SK-N-SH treated with all-trans-retinoic acid at 6 μM for 48 hours (cell line): ENCODE measurements at regions not wholly inside any gene's neighbourhood (a gene's known extent, or its start where the extent isn't known, plus 50 kb on each side); places are given as distances from the start of the nearest gene placed in this dataset.

Experiments used
- BACH2 ChIP-seq: fragments of 250-450 bp; sonication (Bioruptor Pico); IDR thresholded peaks from 2 replicates; pipeline ENCODE4 v1.9.0; 2021; ENCODE audit warnings: mild to moderate bottlenecking, borderline replicate concordance
- CSDC2 ChIP-seq: fragments of 250-450 bp; sonication (Bioruptor Pico); IDR thresholded peaks from 2 replicates; pipeline ENCODE4 v1.5.0; 2020; ENCODE audit warnings: mild to moderate bottlenecking, moderate library complexity
- RARB ChIP-seq: fragments of 250-450 bp; sonication (Bioruptor Pico); IDR thresholded peaks from 2 replicates; pipeline ENCODE4 v1.8.0; 2021; ENCODE audit warnings: mild to moderate bottlenecking, moderate library complexity
- TCF4 ChIP-seq: fragments of 250-450 bp; sonication (Bioruptor Pico); IDR thresholded peaks from 2 replicates; pipeline ENCODE4 v1.8.0; 2021; ENCODE audit warnings: mild to moderate bottlenecking, moderate library complexity, borderline replicate concordance
- ZC3H10 ChIP-seq: fragments of 250-450 bp; sonication (Bioruptor Pico); IDR thresholded peaks from 2 replicates; pipeline ENCODE4 v1.5.1; 2021; ENCODE audit warnings: mild to moderate bottlenecking, moderate library complexity
- ZFP3 ChIP-seq: fragments of 250-450 bp; sonication (Bioruptor Pico); IDR thresholded peaks from 2 replicates; pipeline ENCODE4 v1.5.0; 2020; ENCODE audit warnings: mild to moderate bottlenecking, moderate library complexity
- ZFP30 ChIP-seq: fragments of 450-650 bp; formaldehyde crosslinking; IDR thresholded peaks from 2 replicates; pipeline ENCODE4 v1.5.0; 2022; ENCODE audit warnings: mild to moderate bottlenecking, moderate library complexity
- ZNF8 ChIP-seq: fragments of 450-650 bp; formaldehyde crosslinking; IDR thresholded peaks from 2 replicates; pipeline ENCODE4 v1.5.0; 2020; ENCODE audit warnings: mild to moderate bottlenecking, moderate library complexity
- TF ChIP-seq, protein P1 (sequence below): fragments of 250-450 bp; sonication (Bioruptor Pico); IDR thresholded peaks from 2 replicates; pipeline ENCODE4 v1.5.1; 2020; ENCODE audit warnings: low read depth, mild to moderate bottlenecking, moderate library complexity
- TF ChIP-seq, protein P2 (sequence below): fragments of 250-450 bp; sonication (Bioruptor Pico); IDR thresholded peaks from 2 replicates; pipeline ENCODE4 v1.8.0; 2020; ENCODE audit warnings: mild to moderate bottlenecking, moderate library complexity, borderline replicate concordance
- TF ChIP-seq, protein P3 (sequence below): fragments of 250-450 bp; sonication (Bioruptor Pico); IDR thresholded peaks from 2 replicates; pipeline ENCODE4 v1.5.0; 2020; ENCODE audit warnings: mild to moderate bottlenecking, moderate library complexity

DNA sequence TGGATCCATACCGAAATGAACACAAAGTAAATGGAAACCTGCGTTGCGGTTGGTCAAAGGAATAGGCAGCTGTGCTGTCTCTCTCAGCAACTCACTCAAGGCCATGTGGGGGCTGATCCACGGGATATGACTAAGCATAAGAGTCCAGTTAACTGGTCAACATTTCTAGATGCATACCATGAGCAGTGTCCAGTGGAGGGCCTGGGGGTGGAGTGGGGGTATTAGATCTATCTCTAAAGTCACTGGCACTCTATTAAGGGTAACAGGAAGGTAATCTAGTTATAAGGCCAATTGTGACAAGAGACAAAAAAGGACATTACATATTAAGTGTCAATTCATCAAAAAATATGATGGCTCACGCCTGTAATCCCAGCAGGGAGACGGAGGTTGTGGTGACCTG, 136.8 kb downstream of the TTC32 start:
- TF ChIP-seq ZFP30 (CRISPR knock-in tag) (no peak), TCF4 (no peak), ZC3H10 (CRISPR knock-in tag) (no peak), RARB (no peak), CSDC2 (CRISPR knock-in tag) (no peak), ZFP3 (CRISPR knock-in tag) (no peak), ZNF8 (CRISPR knock-in tag) (no peak), BACH2 (CRISPR knock-in tag) (no peak)
- TF ChIP-seq, protein P1, sequence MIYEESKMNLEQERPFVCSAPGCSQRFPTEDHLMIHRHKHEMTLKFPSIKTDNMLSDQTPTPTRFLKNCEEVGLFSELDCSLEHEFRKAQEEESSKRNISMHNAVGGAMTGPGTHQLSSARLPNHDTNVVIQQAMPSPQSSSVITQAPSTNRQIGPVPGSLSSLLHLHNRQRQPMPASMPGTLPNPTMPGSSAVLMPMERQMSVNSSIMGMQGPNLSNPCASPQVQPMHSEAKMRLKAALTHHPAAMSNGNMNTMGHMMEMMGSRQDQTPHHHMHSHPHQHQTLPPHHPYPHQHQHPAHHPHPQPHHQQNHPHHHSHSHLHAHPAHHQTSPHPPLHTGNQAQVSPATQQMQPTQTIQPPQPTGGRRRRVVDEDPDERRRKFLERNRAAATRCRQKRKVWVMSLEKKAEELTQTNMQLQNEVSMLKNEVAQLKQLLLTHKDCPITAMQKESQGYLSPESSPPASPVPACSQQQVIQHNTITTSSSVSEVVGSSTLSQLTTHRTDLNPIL (CRISPR knock-in tag): no peak
- TF ChIP-seq, protein P2, sequence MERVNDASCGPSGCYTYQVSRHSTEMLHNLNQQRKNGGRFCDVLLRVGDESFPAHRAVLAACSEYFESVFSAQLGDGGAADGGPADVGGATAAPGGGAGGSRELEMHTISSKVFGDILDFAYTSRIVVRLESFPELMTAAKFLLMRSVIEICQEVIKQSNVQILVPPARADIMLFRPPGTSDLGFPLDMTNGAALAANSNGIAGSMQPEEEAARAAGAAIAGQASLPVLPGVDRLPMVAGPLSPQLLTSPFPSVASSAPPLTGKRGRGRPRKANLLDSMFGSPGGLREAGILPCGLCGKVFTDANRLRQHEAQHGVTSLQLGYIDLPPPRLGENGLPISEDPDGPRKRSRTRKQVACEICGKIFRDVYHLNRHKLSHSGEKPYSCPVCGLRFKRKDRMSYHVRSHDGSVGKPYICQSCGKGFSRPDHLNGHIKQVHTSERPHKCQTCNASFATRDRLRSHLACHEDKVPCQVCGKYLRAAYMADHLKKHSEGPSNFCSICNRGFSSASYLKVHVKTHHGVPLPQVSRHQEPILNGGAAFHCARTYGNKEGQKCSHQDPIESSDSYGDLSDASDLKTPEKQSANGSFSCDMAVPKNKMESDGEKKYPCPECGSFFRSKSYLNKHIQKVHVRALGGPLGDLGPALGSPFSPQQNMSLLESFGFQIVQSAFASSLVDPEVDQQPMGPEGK (CRISPR knock-in tag): no peak
- TF ChIP-seq, protein P3, sequence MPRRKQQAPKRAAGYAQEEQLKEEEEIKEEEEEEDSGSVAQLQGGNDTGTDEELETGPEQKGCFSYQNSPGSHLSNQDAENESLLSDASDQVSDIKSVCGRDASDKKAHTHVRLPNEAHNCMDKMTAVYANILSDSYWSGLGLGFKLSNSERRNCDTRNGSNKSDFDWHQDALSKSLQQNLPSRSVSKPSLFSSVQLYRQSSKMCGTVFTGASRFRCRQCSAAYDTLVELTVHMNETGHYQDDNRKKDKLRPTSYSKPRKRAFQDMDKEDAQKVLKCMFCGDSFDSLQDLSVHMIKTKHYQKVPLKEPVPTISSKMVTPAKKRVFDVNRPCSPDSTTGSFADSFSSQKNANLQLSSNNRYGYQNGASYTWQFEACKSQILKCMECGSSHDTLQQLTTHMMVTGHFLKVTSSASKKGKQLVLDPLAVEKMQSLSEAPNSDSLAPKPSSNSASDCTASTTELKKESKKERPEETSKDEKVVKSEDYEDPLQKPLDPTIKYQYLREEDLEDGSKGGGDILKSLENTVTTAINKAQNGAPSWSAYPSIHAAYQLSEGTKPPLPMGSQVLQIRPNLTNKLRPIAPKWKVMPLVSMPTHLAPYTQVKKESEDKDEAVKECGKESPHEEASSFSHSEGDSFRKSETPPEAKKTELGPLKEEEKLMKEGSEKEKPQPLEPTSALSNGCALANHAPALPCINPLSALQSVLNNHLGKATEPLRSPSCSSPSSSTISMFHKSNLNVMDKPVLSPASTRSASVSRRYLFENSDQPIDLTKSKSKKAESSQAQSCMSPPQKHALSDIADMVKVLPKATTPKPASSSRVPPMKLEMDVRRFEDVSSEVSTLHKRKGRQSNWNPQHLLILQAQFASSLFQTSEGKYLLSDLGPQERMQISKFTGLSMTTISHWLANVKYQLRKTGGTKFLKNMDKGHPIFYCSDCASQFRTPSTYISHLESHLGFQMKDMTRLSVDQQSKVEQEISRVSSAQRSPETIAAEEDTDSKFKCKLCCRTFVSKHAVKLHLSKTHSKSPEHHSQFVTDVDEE (CRISPR knock-in tag): no peak
